ENCODE measurements at regions not wholly inside any gene's neighbourhood (a gene's known extent, or its start where the extent isn't known, plus 50 kb on each side); places are given as distances from the start of the nearest gene placed in this dataset.

DNA sequence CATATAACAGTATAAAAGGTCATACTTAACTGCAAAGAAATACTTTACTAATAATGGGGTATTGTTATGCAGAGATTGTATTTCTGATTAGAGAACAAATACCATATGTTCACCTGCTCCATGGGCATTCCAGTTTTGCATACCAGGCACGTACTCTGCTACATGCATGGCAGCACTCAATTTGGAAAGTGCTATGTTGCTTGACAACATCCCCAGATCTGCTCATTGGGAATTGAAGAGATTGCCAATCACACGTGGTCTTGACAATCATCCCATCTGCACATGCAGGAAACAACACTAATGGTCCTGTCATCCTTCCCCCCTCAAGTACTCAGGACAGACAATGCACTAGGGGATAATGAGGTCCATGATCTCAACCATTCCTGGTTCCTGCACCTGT lies 63.4 kb upstream of the PDE4B start:
- FAIRE-seq (no peak), DNase-seq (ENCODE audit: insufficient read length, low spot score) (no peak)

DNA sequence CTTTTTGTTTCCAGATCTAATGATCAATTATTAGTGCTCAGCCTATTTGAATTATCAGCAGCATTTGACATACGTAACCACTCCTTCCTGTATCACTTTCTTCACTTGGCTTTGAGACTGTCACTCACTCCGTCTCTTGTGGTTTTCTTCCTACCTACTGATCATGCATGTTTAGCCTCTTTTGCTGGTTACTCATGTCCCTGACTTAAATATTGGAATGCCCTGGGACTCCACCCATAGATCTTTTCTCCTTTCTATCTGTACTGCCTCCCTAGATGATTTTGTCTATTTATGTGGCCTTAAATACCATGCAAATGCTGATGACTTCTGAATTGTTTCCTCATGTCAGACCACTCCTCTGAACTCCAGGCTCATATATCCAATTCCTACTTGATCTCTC lies 57.7 kb upstream of the PDE4B start:
- FAIRE-seq, result no peak

DNA sequence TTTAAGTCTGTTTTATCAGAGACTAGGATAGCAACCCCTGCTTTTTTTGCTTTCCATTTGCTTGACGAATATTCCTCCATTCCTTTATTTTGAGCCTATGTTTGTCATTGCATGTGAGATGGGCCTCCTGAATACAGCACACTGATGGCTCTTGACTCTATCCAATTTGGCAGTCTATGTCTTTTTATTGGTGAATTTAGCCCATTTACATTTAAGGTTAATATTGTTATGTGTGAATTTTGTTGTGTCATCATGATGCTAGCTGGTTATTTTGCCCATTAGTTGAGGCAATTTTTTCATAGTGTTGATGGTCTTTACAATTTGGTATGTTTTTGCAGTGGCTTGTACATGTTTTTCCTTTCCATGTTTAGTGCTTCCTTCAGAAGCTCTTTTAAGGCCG lies 50.7 kb upstream of the PDE4B start:
- FAIRE-seq, result no peak
- no peak for DNase-seq (ENCODE audit: insufficient read length, low spot score)

More for the DNA sequence above, 57.7 kb upstream of the PDE4B start:
- no peak for DNase-seq (ENCODE audit: insufficient read length, low spot score)

Measured in HTR-8/SVneo (cell line).